GM21381 (cell line): ENCODE measurements at regions not wholly inside any gene's neighbourhood (a gene's known extent, or its start where the extent isn't known, plus 50 kb on each side); places are given as distances from the start of the nearest gene placed in this dataset.
"Not testable (repeated sequence)": the region's sequence is repeated elsewhere in the genome, so short reads cannot be mapped to it uniquely, and the experiment has no call there.

Experiments
- ATAC-seq: cut with Tn5 transposase; IDR thresholded peaks from one replicate; pipeline ENCODE4 v1.9.1; 2021; ENCODE audit warnings: mild to moderate bottlenecking, moderate library complexity; ENCODE audit not compliant: unreplicated experiment

- not testable (repeated sequence) for ATAC-seq
Measured at GRCh38 chr16:87038528-87038927, 278.7 kb downstream of the C16orf95 start.

- ATAC-seq = no peak
Measured at GRCh38 chr16:87040169-87041117, 276.7 kb downstream of the C16orf95 start.

- no peak for ATAC-seq
Measured at GRCh38 chr16:87041286-87041685, 275.9 kb downstream of the C16orf95 start.

- ATAC-seq = no peak
Measured at GRCh38 chr16:87042551-87043230, 274.5 kb downstream of the C16orf95 start.

- no peak for ATAC-seq
Measured at GRCh38 chr16:87043231-87044031, 273.8 kb downstream of the C16orf95 start.

GRCh38 chr16:87044032-87044382, 273.2 kb downstream of the C16orf95 start:
- no peak for ATAC-seq

- ATAC-seq = no peak
Measured at GRCh38 chr16:87044829-87045228, 272.4 kb downstream of the C16orf95 start.

- ATAC-seq = no peak
Measured at GRCh38 chr16:87045466-87046216, 271.6 kb downstream of the C16orf95 start.

- no peak for ATAC-seq
Measured at GRCh38 chr16:87046235-87046634, 271.0 kb downstream of the C16orf95 start.

GRCh38 chr16:87047221-87048037, 269.8 kb downstream of the C16orf95 start:
- no peak for ATAC-seq

GRCh38 chr16:87048038-87048729, 269.0 kb downstream of the C16orf95 start:
- ATAC-seq = no peak

- ATAC-seq = no peak
Measured at GRCh38 chr16:87048730-87049115, 268.5 kb downstream of the C16orf95 start.

- ATAC-seq = not testable (repeated sequence)
Measured at GRCh38 chr16:87049216-87049615, 268.0 kb downstream of the C16orf95 start.

GRCh38 chr16:87050142-87050541, 267.1 kb downstream of the C16orf95 start:
- no peak for ATAC-seq

GRCh38 chr16:87051526-87052320, 265.5 kb downstream of the C16orf95 start:
- ATAC-seq = no peak

- ATAC-seq = no peak
Measured at GRCh38 chr16:87052506-87052905, 264.7 kb downstream of the C16orf95 start.

- no peak for ATAC-seq
Measured at GRCh38 chr16:87053016-87053982, 263.9 kb downstream of the C16orf95 start.
